RKO (cell line): ENCODE measurements at regions not wholly inside any gene's neighbourhood (a gene's known extent, or its start where the extent isn't known, plus 50 kb on each side); places are given as distances from the start of the nearest gene placed in this dataset.
"Not testable (repeated sequence)": the region's sequence is repeated elsewhere in the genome, so short reads cannot be mapped to it uniquely, and the experiment has no call there.

Experiments used
- DNase-seq: peaks from one replicate; pipeline ENCODE4 v3.0.0-alpha.2; 2016; ENCODE audit warnings: low spot score

- DNase-seq, result no peak
Measured at GRCh38 chr1:232131715-232132391, 498.1 kb downstream of the SIPA1L2 start.

- no peak for DNase-seq
Measured at GRCh38 chr1:232130815-232131480, 499.0 kb downstream of the SIPA1L2 start.

DNA sequence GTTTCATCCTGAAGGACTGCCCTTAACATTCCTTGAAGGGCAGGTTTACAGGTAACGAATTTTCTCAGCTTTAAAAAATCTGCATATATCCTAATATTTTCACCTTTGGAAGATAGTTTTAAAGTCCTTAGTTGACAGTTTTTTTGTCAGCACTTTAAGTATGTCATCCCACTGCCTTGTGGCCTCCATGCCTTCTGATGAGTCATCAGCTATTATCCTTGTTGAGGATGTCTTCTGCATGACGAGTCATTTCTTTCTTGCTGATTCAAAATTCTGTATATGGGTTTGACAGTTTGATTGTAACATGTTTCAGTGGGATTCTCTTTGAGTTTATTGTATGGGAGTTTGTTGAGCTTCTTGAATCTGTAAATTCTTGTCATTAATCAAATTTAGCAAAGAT, 500.6 kb downstream of the DISC1 start:
- peak; percentile 78 for DNase-seq

DNA sequence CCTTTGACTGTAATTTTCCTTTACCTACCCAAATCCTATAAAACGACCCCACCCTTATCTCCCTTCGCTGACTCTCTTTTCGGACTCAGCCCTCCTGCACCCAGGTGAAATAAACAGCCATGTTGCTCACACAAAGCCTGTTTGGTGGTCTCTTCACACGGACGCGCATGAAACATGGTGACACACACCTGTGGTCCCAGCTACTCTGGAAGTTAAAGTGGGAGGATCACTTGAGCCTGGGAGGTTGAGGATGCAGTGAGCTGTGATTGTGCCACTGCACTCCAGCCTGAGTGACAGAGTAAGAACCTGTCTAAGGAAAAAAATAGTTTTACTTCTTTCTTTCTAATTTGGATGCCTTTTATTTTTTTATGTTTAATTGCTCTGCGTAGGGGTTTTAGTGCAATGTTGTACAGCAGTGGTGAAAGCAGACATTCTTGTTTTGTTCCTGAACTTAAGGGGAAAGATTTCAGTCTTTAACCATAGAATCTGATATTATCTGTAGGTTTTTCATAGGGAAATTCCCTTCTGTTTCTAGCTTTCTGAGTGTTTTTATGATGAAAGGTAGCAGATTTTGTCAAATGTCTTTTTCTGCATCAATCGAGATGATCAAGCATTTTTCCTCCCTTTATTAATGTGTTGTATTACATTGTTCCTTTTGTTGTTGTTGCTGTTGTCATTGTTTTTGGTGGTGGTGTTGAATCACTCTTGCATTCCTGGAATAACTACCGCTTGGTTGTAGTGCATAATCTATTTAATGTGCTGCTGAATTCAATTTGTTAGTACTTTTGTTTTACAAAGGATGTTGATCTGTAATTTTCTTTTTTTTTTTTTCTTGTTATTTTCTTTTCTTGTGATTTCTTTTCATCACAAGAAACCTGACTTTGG, 497.4 kb downstream of the DISC1 start:
- no peak for DNase-seq

DNA sequence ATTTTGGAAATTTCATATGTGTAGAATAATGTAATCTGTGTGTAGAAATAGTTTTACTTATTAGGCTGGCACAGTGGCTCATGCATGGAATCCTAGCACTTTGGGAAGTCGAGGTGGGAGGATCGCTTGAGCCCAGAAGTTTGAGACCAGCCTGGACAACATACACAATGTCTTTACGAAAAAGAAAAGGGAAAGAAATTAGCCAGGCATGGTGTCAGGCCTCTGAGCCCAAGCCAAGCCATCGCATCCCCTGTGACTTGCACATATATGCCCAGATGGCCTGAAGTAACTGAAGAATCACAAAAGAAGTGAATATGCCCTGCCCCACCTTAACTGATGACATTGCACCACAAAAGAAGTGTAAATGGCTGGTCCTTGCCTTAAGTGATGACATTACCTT, 491.3 kb downstream of the DISC1 start:
- not testable (repeated sequence) for DNase-seq

GRCh38 chr1:232114985-232115384, 488.4 kb downstream of the DISC1 start:
- no peak for DNase-seq

- DNase-seq, result no peak
Measured at GRCh38 chr1:232112076-232112475, 485.5 kb downstream of the DISC1 start.

- no peak for DNase-seq
Measured at GRCh38 chr1:232111611-232112010, 485.0 kb downstream of the DISC1 start.

- no peak for DNase-seq
Measured at GRCh38 chr1:232110281-232111090, 483.9 kb downstream of the DISC1 start.

DNA sequence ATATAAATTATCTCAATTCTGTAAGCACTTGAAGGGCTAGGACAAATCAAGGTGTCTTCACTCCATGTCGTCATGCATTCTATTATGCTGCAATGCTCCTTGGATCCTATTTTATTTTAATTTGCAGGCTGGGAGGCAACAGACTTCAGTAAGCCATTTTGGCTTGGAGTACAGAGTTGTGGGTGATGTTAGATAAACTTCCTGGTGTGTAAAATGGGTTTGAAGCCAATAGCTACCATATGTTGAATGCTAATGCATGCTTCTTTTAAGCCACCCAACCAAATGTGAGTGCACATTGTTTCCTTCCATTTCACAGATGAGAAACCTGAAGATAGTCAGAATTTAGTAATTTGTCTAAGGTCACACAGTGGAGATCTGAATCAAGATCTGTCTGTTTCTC, 482.8 kb downstream of the DISC1 start:
- no peak for DNase-seq

DNA sequence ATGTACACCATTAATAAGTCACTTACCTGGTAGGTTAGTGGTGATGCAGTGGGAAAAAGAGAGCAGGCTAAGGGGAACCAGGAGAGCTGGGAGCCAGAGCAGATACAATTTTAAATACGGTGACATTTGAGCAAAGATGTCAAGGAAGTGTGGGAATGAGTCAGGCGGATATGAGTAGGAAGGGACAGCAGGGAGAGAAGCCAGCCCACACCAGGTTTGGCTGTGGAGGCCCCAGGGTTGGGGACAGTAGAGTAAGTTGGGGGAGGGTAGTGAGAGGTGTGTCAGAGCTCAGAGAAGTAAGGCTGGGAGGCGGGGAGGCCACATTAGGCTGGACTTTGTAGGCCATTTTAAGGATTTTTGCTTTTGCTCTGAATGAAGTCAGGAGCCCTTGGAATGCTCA, 482.0 kb downstream of the DISC1 start:
- no peak for DNase-seq

DNA sequence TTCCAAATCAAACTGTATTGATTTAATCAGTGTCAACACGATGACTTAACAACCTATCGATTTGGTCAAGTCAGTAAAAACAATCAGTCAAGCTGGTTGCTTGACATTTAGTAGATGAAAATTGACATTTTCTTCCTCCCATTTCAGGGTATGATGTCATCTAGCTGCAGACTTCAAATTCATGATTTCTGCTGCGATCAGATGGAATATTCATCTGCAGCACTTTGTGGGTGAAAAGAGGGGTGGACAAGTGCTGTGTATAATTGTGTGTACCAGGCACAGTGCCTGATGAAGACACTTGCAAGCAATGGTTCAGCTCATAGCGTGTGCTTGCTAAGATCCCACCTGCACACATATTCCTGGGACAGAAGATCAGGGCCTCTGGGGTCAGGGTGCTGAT, 479.8 kb downstream of the DISC1 start:
- no peak for DNase-seq

- no peak for DNase-seq
Measured at GRCh38 chr1:232105561-232105960, 479.0 kb downstream of the DISC1 start.

DNA sequence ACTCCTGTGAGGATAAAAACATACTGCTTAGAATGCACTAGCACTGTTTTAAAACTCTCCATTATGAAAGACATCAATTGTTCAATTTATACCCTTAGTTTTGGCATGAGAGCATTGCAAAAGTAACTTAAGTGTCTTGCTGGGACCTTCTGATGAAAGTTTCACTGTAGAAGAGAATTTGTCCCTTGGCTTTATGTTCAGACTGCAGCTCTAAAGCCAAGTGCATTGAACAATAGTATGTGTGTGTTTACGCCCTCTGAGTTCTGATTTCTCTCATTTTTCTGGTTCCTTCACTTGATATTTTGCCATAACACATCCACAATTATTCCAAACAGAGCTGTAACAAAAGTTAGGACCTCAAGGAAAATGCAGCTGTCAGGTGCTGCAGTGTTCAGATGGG, 474.6 kb downstream of the DISC1 start:
- DNase-seq, result no peak

DNA sequence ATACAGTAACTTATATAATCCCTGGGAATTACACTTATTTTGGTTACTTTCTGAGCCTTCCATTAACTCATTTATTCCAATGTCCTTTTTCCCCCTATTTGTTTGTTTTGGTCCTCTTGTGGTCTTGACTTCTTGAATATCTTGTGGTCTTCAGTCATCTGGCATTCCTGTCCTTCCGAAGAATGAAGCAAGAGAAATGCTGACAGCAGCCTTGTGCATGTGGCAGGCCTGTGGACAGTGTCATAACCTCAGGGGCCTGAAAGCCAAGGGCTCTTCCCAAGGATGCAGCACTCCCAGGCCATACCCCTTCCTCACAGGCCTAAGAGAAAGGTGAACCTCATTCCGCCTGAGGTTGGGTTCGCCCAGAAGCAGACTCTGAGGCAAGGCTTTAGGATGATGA, 470.2 kb downstream of the DISC1 start:
- no peak for DNase-seq
